Neural progenitor cell (in vitro differentiated cells): ENCODE measurements at regions not wholly inside any gene's neighbourhood (a gene's known extent, or its start where the extent isn't known, plus 50 kb on each side); places are given as distances from the start of the nearest gene placed in this dataset.

Experiments
- DNase-seq: peaks from one replicate; pipeline ENCODE4 v3.0.0-alpha.2; 2016; ENCODE audit warnings: low spot score
- H2AFZ ChIP-seq: fragments of 200-600 bp; sonication (generic); replicated peaks from 2 replicates; pipeline ENCODE4 v1.6.1; 2016; ENCODE audit warnings: antibody characterized with exemption
- H3F3A ChIP-seq: fragments of 200-600 bp; sonication (generic); 2 replicates; pipeline ENCODE4 v1.6.1; 2016; ENCODE audit warnings: antibody characterized with exemption, low read depth
- H3K27ac ChIP-seq: fragments of 200-600 bp; sonication (generic); 2 replicates; pipeline ENCODE4 v1.5.1; 2016; ENCODE audit warnings: mild to moderate bottlenecking
- H3K27me3 ChIP-seq: fragments of 200-600 bp; sonication (generic); 2 replicates; pipeline ENCODE4 v1.6.1; 2016; ENCODE audit warnings: mild to moderate bottlenecking, moderate library complexity
- H3K36me3 ChIP-seq: fragments of 200-600 bp; sonication (generic); 2 replicates; pipeline ENCODE4 v1.5.1; 2016
- H3K4me1 ChIP-seq: fragments of 200-600 bp; sonication (generic); 2 replicates; pipeline ENCODE4 v1.6.1; 2016; ENCODE audit warnings: mixed run types
- H3K4me2 ChIP-seq: fragments of 200-600 bp; sonication (generic); 2 replicates; pipeline ENCODE4 v1.6.1; 2016
- H3K4me3 ChIP-seq: fragments of 200-600 bp; sonication (generic); 2 replicates; pipeline ENCODE4 v1.5.1; 2016
- H3K79me2 ChIP-seq: fragments of 200-600 bp; sonication (generic); 2 replicates; pipeline ENCODE4 v1.6.1; 2016; ENCODE audit warnings: low read depth
- H3K9ac ChIP-seq: fragments of 200-600 bp; sonication (generic); 2 replicates; pipeline ENCODE4 v1.6.1; 2016
- H3K9me3 ChIP-seq: fragments of 200-600 bp; sonication (generic); 2 replicates; pipeline ENCODE4 v1.5.1; 2016; ENCODE audit warnings: low read depth
- H4K20me1 ChIP-seq: fragments of 200-600 bp; sonication (generic); 2 replicates; pipeline ENCODE4 v1.6.1; 2016; ENCODE audit warnings: low read depth
- H3K27ac Mint-ChIP-seq: 3 replicates; pipeline ENCODE4 v1.8.0; 2021; ENCODE audit warnings: mixed read lengths
- H3K27me3 Mint-ChIP-seq: 2 replicates; pipeline ENCODE4 v1.8.0; 2022; ENCODE audit warnings: low read depth, mild to moderate bottlenecking, inconsistent platforms, moderate library complexity, mixed read lengths; ENCODE audit not compliant: insufficient read depth
- H3K36me3 Mint-ChIP-seq: 3 replicates; pipeline ENCODE4 v1.8.0; 2021; ENCODE audit warnings: mixed read lengths
- H3K4me1 Mint-ChIP-seq: 3 replicates; pipeline ENCODE4 v1.8.0; 2021; ENCODE audit warnings: mixed read lengths
- H3K4me3 Mint-ChIP-seq: 3 replicates; pipeline ENCODE4 v1.8.0; 2021; ENCODE audit warnings: mild to moderate bottlenecking, moderate library complexity, mixed read lengths
- H3K9me3 Mint-ChIP-seq: 3 replicates; pipeline ENCODE4 v1.8.0; 2020; ENCODE audit warnings: mixed read lengths
- EZH2 ChIP-seq: fragments of 200-600 bp; sonication (generic); IDR thresholded peaks from 2 replicates; pipeline ENCODE4 v1.6.1; 2017; ENCODE audit warnings: antibody characterized with exemption, mild to moderate bottlenecking, moderate library complexity
- EZH2phosphoT487 ChIP-seq: fragments of 200-600 bp; sonication (generic); IDR thresholded peaks from 2 replicates; pipeline ENCODE4 v1.6.1; 2017; ENCODE audit warnings: antibody characterized with exemption
- TF ChIP-seq, protein P1 (sequence below): fragments of 200-600 bp; sonication (generic); IDR thresholded peaks from 2 replicates; pipeline ENCODE4 v1.5.1; 2017; ENCODE audit warnings: antibody characterized with exemption, mild to moderate bottlenecking

DNA sequence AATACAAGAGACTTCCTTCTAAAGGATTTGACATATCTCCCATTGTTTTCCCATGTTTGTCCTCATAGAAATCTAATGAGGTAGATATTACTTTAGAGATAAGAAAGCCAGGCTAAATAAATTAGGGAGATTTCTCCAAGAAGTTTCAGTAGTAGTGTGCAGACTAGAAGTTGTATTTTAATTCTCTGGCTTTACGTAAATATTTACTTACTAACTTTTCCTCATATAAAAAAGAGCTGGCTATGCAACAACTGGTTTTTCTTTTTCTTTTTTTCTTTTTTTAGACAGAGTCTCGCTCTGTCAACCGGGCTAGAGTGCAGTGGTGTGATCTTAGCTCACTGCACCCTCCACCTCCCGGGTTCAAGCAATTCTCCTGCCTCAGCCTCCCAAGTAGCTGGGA is 60.6 kb upstream of the ACYP2 start:
- H3K9ac ChIP-seq = no peak overlapping the region
- TF ChIP-seq, protein P1, sequence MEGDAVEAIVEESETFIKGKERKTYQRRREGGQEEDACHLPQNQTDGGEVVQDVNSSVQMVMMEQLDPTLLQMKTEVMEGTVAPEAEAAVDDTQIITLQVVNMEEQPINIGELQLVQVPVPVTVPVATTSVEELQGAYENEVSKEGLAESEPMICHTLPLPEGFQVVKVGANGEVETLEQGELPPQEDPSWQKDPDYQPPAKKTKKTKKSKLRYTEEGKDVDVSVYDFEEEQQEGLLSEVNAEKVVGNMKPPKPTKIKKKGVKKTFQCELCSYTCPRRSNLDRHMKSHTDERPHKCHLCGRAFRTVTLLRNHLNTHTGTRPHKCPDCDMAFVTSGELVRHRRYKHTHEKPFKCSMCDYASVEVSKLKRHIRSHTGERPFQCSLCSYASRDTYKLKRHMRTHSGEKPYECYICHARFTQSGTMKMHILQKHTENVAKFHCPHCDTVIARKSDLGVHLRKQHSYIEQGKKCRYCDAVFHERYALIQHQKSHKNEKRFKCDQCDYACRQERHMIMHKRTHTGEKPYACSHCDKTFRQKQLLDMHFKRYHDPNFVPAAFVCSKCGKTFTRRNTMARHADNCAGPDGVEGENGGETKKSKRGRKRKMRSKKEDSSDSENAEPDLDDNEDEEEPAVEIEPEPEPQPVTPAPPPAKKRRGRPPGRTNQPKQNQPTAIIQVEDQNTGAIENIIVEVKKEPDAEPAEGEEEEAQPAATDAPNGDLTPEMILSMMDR = no peak
- TF ChIP-seq EZH2 = no peak
- TF ChIP-seq EZH2phosphoT487 = no peak
- peaks cover 17% of the 10 kb centered on the region for H3K36me3 Mint-ChIP-seq
- peaks cover 12% of the 10 kb centered on the region for H3K9me3 Mint-ChIP-seq
- H3K4me3 ChIP-seq = no peak overlapping the region
- no peak overlapping the region for H3K27ac ChIP-seq
- no peak for DNase-seq
- H3K4me1 Mint-ChIP-seq = no peaks in the 10 kb centered on the region
- H4K20me1 ChIP-seq = no peaks in the 10 kb centered on the region
- H3K9me3 ChIP-seq = peaks cover 8% of the 10 kb centered on the region
- no peaks in the 10 kb centered on the region for H3K4me1 ChIP-seq
- no peak overlapping the region for H3K27ac Mint-ChIP-seq
- no peaks in the 10 kb centered on the region for H3K27me3 ChIP-seq
- H3K4me2 ChIP-seq = no peak overlapping the region
- no peaks in the 10 kb centered on the region for H3K27me3 Mint-ChIP-seq
- no peak overlapping the region for H3K4me3 Mint-ChIP-seq
- no peak overlapping the region for H2AFZ ChIP-seq
- no peaks in the 10 kb centered on the region for H3F3A ChIP-seq
- H3K79me2 ChIP-seq = no peaks in the 10 kb centered on the region
- peaks cover 3% of the 10 kb centered on the region for H3K36me3 ChIP-seq

DNA sequence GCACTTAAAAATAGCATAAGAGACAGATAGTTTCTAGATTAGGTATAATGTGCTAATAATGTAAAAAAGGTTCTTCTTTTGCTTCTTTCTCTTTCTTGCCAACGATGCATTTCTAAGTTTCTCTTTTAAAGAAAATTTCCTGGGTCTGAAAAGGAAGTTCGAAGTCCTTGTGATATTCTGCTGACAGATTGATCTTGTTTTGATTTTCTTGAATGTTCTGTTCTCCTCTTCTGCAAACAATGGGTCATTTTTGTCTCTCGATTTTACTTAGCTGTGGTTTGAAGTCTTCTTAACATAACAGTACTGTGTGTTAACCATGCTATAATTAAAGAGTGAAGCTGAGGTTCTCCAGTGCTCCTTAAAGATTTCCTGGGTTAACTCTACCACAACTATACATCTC is 61.1 kb upstream of the ACYP2 start:
- peaks cover 10% of the 10 kb centered on the region for H3K9me3 Mint-ChIP-seq
- TF ChIP-seq, protein P1 = no peak
- TF ChIP-seq EZH2phosphoT487 (no peak), EZH2 (no peak)
- no peak overlapping the region for H3K27ac ChIP-seq

DNA sequence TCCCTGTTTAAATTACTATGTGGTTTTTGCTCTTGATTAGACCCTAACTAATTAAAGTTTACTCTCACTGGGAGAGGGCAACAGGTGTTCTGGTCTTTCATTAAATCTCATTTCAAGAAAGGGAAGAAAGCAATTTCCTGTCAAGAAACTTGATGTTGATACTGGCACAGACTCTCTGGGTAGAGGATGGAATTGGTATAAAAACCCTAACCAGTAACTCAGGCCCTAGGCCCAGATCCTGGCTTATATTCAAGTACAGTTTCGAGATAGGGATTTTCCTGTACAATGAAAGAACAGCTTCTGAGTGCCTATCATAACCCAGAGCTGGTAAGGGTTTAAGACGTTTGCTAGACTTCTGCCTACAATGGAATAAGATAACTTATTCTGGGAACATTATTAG is 61.6 kb upstream of the ACYP2 start:
- no peaks in the 10 kb centered on the region for H3K4me1 ChIP-seq
- no peak overlapping the region for H3K4me3 Mint-ChIP-seq

More for the DNA sequence above, 61.1 kb upstream of the ACYP2 start:
- H3K27me3 Mint-ChIP-seq = no peaks in the 10 kb centered on the region
- Histone ChIP-seq H3K4me1 (no peaks in the 10 kb centered on the region), H3K4me3 (no peak overlapping the region), H4K20me1 (no peaks in the 10 kb centered on the region), H3F3A (no peaks in the 10 kb centered on the region), H3K4me2 (no peak overlapping the region), H3K9me3 (peaks cover 8% of the 10 kb centered on the region), H3K9ac (no peak overlapping the region), H3K36me3 (peaks cover 3% of the 10 kb centered on the region), H3K27me3 (no peaks in the 10 kb centered on the region), H3K79me2 (no peaks in the 10 kb centered on the region), H2AFZ (no peak overlapping the region)
- no peaks in the 10 kb centered on the region for H3K4me1 Mint-ChIP-seq
- H3K4me3 Mint-ChIP-seq = no peak overlapping the region
- H3K27ac Mint-ChIP-seq = no peak overlapping the region
- H3K36me3 Mint-ChIP-seq = peaks cover 15% of the 10 kb centered on the region
- DNase-seq = no peak

More for the DNA sequence above, 61.6 kb upstream of the ACYP2 start:
- no peak for DNase-seq
- H2AFZ ChIP-seq = no peak overlapping the region
- Mint-ChIP-seq H3K27ac (no peak overlapping the region), H3K9me3 (peaks cover 9% of the 10 kb centered on the region), H3K4me1 (no peaks in the 10 kb centered on the region), H3K27me3 (no peaks in the 10 kb centered on the region), H3K36me3 (peaks cover 14% of the 10 kb centered on the region)
- TF ChIP-seq EZH2phosphoT487 (no peak), EZH2 (no peak)
- TF ChIP-seq, protein P1 = no peak
- H4K20me1 ChIP-seq = no peaks in the 10 kb centered on the region
- H3K4me3 ChIP-seq = no peak overlapping the region
- peaks cover 7% of the 10 kb centered on the region for H3K9me3 ChIP-seq
- no peak overlapping the region for H3K4me2 ChIP-seq
- H3K36me3 ChIP-seq = peaks cover 3% of the 10 kb centered on the region
- no peak overlapping the region for H3K9ac ChIP-seq
- no peak overlapping the region for H3K27ac ChIP-seq
- H3K79me2 ChIP-seq = no peaks in the 10 kb centered on the region
- no peaks in the 10 kb centered on the region for H3K27me3 ChIP-seq
- no peaks in the 10 kb centered on the region for H3F3A ChIP-seq
